MM.1S (cell line): ENCODE measurements at regions not wholly inside any gene's neighbourhood (a gene's known extent, or its start where the extent isn't known, plus 50 kb on each side); places are given as distances from the start of the nearest gene placed in this dataset.

Experiments
- DNase-seq: peaks from one replicate; pipeline ENCODE4 v3.0.0-alpha.2; 2015
- H2AFZ ChIP-seq: fragments of 300-600 bp; sonication (generic); 2 replicates; pipeline ENCODE4 v1.6.0; 2016; ENCODE audit warnings: antibody characterized with exemption, low read length
- H3F3A ChIP-seq: fragments of 300-600 bp; sonication (generic); 2 replicates; pipeline ENCODE4 v1.6.1; 2016; ENCODE audit warnings: mild to moderate bottlenecking, antibody characterized with exemption, low read length, moderate library complexity, mixed read lengths; ENCODE audit not compliant: insufficient read depth
- H3K27ac ChIP-seq: fragments of 300-600 bp; sonication (generic); 2 replicates; pipeline ENCODE4 v1.5.1; 2016; ENCODE audit warnings: mild to moderate bottlenecking, low read length
- H3K27me3 ChIP-seq: fragments of 300-600 bp; sonication (generic); replicated peaks from 2 replicates; pipeline ENCODE4 v1.6.0; 2016; ENCODE audit warnings: low read length; ENCODE audit not compliant: insufficient read depth
- H3K36me3 ChIP-seq: fragments of 300-600 bp; sonication (generic); replicated peaks from 2 replicates; pipeline ENCODE4 v1.6.1; 2016; ENCODE audit warnings: mild to moderate bottlenecking, low read length, mixed read lengths; ENCODE audit not compliant: insufficient read depth
- H3K4me1 ChIP-seq: fragments of 300-600 bp; sonication (generic); 2 replicates; pipeline ENCODE4 v1.6.1; 2016; ENCODE audit warnings: low read length, mixed read lengths
- H3K4me2 ChIP-seq: fragments of 300-600 bp; sonication (generic); 2 replicates; pipeline ENCODE4 v1.6.0; 2016; ENCODE audit warnings: low read depth, low read length
- H3K4me3 ChIP-seq: fragments of 300-600 bp; sonication (generic); 2 replicates; pipeline ENCODE4 v1.5.1; 2016; ENCODE audit warnings: low read length, mixed read lengths
- H3K79me2 ChIP-seq: fragments of 300-600 bp; sonication (generic); 2 replicates; pipeline ENCODE4 v1.6.1; 2016; ENCODE audit warnings: mixed run types, low read length, mixed read lengths
- H3K9ac ChIP-seq: fragments of 300-600 bp; sonication (generic); 2 replicates; pipeline ENCODE4 v1.6.1; 2016; ENCODE audit warnings: low read length, mixed read lengths
- H3K9me2 ChIP-seq: fragments of 300-600 bp; sonication (generic); replicated peaks from 2 replicates; pipeline ENCODE4 v1.6.1; 2016; ENCODE audit warnings: mild to moderate bottlenecking, low read length, mixed read lengths; ENCODE audit not compliant: insufficient read depth
- H3K9me3 ChIP-seq: fragments of 300-600 bp; sonication (generic); replicated peaks from 2 replicates; pipeline ENCODE4 v1.6.1; 2016; ENCODE audit warnings: mild to moderate bottlenecking, low read length, mixed read lengths; ENCODE audit not compliant: insufficient read depth
- H4K20me1 ChIP-seq: fragments of 300-600 bp; sonication (generic); 2 replicates; pipeline ENCODE4 v1.6.1; 2016; ENCODE audit warnings: mild to moderate bottlenecking, low read length, moderate library complexity, mixed read lengths; ENCODE audit not compliant: insufficient read depth
- EZH2 ChIP-seq: fragments of 300-600 bp; sonication (generic); optimal IDR thresholded peaks from 2 replicates; pipeline ENCODE3; 2017; ENCODE audit warnings: low read depth, mild to moderate bottlenecking, antibody characterized with exemption, low read length, mixed read lengths
- EZH2phosphoT487 ChIP-seq: fragments of 300-600 bp; sonication (generic); IDR thresholded peaks from 2 replicates; pipeline ENCODE4 v1.6.1; 2018; ENCODE audit warnings: antibody characterized with exemption, low read length
- TF ChIP-seq, protein P1 (sequence below): fragments of 300-600 bp; sonication (generic); IDR thresholded peaks from 2 replicates; pipeline ENCODE4 v1.5.1; 2016; ENCODE audit warnings: antibody characterized with exemption, low read length, mixed read lengths

DNA sequence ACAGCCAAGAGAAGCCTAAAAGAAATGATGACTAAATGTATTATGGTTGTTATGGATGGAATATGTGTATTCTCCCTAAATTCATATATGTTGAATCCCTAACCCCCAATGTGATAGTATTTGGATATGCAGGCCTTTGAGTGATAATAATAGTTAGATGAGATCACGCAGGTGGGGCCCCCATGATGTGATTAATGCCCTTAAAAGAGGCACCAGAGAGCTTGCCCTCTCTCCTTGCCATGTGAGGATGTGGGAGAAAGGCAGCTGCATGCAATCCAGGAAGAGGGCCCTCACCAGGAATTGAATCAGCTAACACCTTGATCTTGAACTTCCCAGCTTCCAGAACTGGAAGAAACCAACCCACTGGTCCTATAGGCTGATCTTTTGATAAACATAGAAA is 190.6 kb upstream of the TCF21 start:
- H3K4me3 ChIP-seq: no peak overlapping the region
- no peak overlapping the region for H2AFZ ChIP-seq
- H3K79me2 ChIP-seq: no peaks in the 10 kb centered on the region
- H3K4me1 ChIP-seq: no peaks in the 10 kb centered on the region
- TF ChIP-seq EZH2 (no peak), EZH2phosphoT487 (no peak)
- TF ChIP-seq, protein P1, sequence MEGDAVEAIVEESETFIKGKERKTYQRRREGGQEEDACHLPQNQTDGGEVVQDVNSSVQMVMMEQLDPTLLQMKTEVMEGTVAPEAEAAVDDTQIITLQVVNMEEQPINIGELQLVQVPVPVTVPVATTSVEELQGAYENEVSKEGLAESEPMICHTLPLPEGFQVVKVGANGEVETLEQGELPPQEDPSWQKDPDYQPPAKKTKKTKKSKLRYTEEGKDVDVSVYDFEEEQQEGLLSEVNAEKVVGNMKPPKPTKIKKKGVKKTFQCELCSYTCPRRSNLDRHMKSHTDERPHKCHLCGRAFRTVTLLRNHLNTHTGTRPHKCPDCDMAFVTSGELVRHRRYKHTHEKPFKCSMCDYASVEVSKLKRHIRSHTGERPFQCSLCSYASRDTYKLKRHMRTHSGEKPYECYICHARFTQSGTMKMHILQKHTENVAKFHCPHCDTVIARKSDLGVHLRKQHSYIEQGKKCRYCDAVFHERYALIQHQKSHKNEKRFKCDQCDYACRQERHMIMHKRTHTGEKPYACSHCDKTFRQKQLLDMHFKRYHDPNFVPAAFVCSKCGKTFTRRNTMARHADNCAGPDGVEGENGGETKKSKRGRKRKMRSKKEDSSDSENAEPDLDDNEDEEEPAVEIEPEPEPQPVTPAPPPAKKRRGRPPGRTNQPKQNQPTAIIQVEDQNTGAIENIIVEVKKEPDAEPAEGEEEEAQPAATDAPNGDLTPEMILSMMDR: no peak
- no peaks in the 10 kb centered on the region for H3K9me2 ChIP-seq
- H3F3A ChIP-seq: no peaks in the 10 kb centered on the region
- H3K4me2 ChIP-seq: no peak overlapping the region
- no peak overlapping the region for H3K27ac ChIP-seq
- H3K27me3 ChIP-seq: no peaks in the 10 kb centered on the region
- H3K9me3 ChIP-seq: no peaks in the 10 kb centered on the region
- H3K9ac ChIP-seq: no peak overlapping the region
- no peaks in the 10 kb centered on the region for H3K36me3 ChIP-seq
- no peak for DNase-seq
- H4K20me1 ChIP-seq: no peaks in the 10 kb centered on the region

DNA sequence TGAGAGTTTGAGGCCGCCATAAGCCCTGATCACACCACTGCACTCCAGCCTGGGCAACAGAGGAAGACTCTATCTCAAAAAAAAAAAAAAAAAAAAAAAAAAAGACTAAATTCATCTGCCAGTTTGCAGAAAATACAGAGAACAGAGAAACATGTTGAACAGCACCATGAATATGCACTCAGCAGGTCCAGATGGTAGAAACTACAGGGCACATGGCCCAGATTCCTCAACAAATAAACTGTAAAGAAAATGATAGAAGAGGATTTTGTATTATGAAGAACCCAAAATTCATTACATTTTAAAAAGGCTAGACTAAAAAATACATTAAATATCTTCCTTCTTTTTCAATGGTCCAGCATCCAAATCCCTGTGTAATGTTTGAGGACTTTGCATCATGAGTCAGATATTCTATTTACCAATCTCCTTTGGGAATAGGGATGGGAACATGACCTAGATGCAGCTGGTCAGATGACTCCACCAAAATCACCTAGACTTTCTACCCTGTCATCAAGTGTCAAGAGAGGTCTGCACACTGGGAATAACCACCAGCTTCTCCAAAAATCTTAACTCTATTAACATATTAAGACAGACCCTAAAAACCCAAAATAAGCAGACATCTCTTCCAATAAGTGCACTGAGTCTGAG is 189.1 kb upstream of the TCF21 start:
- no peaks in the 10 kb centered on the region for H3K27me3 ChIP-seq
- H3K9ac ChIP-seq: no peak overlapping the region
- DNase-seq: no peak
- no peaks in the 10 kb centered on the region for H3K79me2 ChIP-seq
- TF ChIP-seq EZH2phosphoT487 (no peak), EZH2 (no peak)
- TF ChIP-seq, protein P1: no peak
- H3F3A ChIP-seq: no peaks in the 10 kb centered on the region
- H3K27ac ChIP-seq: no peak overlapping the region
- no peak overlapping the region for H3K4me3 ChIP-seq
- no peaks in the 10 kb centered on the region for H3K4me1 ChIP-seq
- no peaks in the 10 kb centered on the region for H3K9me3 ChIP-seq
- H2AFZ ChIP-seq: no peak overlapping the region
- H3K9me2 ChIP-seq: no peaks in the 10 kb centered on the region
- H3K36me3 ChIP-seq: no peaks in the 10 kb centered on the region
- H3K4me2 ChIP-seq: no peak overlapping the region
- H4K20me1 ChIP-seq: no peaks in the 10 kb centered on the region

DNA sequence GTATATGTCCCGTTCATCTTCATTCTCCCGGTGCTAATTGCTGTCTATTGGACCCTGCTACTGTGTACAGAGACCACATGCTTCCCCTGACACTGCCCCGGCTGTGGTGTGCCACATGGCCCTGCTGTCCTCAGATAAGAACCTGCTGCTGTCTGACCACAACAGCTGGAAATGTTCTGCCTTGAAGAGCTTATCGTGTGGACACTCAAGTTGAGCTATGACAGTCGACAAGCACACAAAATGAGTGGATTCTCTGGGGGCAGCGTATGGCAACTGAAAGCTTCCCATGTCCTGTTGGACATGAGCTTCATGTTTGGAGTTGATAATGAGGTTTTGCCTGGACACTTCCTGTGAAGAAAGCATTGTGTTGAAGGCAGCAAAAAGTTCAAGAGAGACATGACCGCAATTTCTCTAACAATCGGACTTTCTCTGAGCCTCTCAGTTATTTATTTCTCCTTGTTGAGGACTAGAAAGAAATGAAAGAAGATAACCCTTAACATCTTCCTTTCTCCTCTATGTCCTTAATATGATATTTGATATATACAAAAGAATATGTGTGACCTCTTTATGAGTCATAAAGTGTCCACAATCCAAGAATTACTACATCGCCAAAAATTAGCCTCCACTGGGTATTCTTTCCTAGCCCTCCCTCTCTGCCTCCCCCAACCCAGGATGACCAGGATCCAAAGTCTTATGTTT is 187.1 kb upstream of the TCF21 start:
- no peak for DNase-seq
- H3K36me3 ChIP-seq: no peaks in the 10 kb centered on the region
- no peaks in the 10 kb centered on the region for H4K20me1 ChIP-seq
- TF ChIP-seq, protein P1: no peak
- no peak for TF ChIP-seq EZH2phosphoT487
- TF ChIP-seq EZH2: no peak
- H3K4me1 ChIP-seq: peaks cover 3% of the 10 kb centered on the region
- no peaks in the 10 kb centered on the region for H3K9me2 ChIP-seq
- no peak overlapping the region for H3K9ac ChIP-seq
- H3K79me2 ChIP-seq: no peaks in the 10 kb centered on the region
- H2AFZ ChIP-seq: no peak overlapping the region
- H3K27me3 ChIP-seq: no peaks in the 10 kb centered on the region
- H3K9me3 ChIP-seq: no peaks in the 10 kb centered on the region
- no peak overlapping the region for H3K27ac ChIP-seq
- no peak overlapping the region for H3K4me3 ChIP-seq
- H3F3A ChIP-seq: no peaks in the 10 kb centered on the region
- H3K4me2 ChIP-seq: no peak overlapping the region
